D721Med (cell line): ENCODE measurements at regions not wholly inside any gene's neighbourhood (a gene's known extent, or its start where the extent isn't known, plus 50 kb on each side); places are given as distances from the start of the nearest gene placed in this dataset.
"Not testable (repeated sequence)": the region's sequence is repeated elsewhere in the genome, so short reads cannot be mapped to it uniquely, and the experiment has no call there.

Experiments
- DNase-seq: peaks from one replicate; pipeline ENCODE4 v3.0.0; 2011; ENCODE audit warnings: low spot score; ENCODE audit not compliant: insufficient read length
- FAIRE-seq: peaks from 2 replicates; lab custom pipeline; 2011; peaks lifted over from hg19 to GRCh38; lab: Jason Lieb, UNC
- CTCF ChIP-seq: IDR thresholded peaks from 2 replicates; pipeline ENCODE4 v1.5.1; 2012; ENCODE audit warnings: mild to moderate bottlenecking, control low read depth; ENCODE audit not compliant: insufficient read depth; ENCODE audit errors: missing control alignments

DNA sequence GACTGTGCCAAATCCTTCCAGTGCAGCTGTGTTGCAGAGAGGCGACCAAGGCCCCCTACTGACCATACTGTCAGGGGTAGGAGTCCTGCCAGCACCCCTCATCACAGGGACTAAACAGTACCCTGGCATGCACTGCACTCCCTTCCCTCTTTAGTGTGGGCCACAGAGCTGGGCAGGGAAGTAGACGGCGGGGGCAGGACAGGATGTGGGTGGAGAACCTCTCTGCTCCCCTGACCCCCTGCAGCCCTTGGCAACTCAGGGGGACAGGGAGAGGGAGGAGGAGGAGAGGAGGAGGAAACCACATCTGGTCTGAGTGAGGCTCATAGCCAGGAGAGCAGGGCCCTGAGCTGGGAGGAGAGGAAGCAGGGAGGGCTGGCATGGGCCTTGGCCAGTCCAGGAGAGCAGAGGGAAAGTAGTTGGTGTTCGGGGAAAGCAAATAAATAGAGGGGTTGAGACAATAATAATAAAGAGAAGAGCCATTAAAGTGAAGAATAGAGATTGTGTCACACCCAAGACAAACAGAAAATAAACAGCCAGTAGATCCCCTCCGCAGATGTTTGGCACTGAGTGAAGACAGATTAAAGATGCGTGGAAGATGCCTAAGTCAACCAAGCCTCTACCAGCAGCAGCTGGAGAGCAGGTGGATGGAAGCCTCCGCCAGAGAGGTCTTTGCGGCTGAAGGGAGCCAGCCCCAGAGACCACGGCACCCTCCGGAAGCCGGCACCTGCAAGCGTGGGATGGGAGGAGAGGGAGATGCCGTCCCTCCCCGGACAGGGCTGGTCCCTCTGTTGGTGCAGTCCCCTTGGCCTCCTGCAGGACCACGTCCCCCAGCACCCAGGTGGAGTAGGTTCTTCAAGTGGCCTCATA, 61.5 kb downstream of the RPUSD4 start:
- FAIRE-seq (no peak), DNase-seq (no peak)

GRCh38 chr11:126148317-126148716, 63.1 kb downstream of the RPUSD4 start:
- no peak for FAIRE-seq

More for the DNA sequence above, 61.5 kb downstream of the RPUSD4 start:
- TF ChIP-seq CTCF: no peak

DNA sequence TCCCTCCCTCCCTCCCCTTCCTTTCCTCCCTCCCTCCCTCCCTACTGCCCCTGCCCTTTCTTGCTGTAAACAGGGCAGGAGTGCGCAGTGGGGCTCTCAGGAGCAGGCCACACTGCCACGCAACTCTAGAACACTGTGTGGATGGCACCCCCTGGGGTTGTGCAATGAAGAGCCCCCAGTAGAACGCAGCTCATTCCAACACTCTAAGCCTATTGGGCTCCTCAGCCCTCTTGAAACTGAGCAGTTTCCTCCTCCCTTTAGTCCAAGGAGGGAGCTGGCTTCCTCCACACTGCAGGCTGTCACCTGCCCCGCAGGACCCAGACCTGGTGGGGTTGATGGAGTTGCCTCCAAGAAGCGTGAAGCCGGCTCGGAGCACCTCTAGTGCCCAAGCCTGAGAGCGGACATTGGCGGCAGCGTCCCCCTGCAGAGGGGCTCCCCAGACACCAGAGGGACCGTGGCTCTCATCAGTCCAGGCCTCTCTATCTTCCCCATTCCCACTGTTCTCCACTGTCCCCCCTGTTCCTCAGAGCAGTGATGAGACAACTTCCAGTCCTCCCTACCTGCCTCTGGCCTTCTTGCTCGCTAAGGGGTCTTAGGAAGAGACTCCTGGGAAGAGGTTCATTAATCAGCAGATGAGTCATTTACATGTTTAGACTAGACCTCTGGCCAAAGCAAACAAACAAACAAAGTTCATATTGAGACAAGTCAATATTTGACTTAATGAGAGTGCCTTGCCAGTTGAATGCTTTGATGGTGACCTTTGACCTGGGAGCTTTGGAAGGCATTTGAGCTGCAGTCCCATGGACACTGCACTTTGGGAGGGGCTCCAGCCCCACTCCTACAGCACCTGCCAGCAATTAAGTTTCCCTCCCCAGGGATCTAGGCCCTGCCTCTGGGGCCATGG, 64.0 kb downstream of the RPUSD4 start:
- FAIRE-seq (no peak), DNase-seq (no peak)
- no peak for TF ChIP-seq CTCF

More at GRCh38 chr11:126148317-126148716, 63.1 kb downstream of the RPUSD4 start:
- DNase-seq: no peak
- no peak for TF ChIP-seq CTCF

GRCh38 chr11:126146454-126147192, 64.8 kb downstream of the RPUSD4 start:
- TF ChIP-seq CTCF: no peak

GRCh38 chr11:126145954-126146353, 65.5 kb downstream of the RPUSD4 start:
- FAIRE-seq: no peak
- no peak for DNase-seq

More at GRCh38 chr11:126146454-126147192, 64.8 kb downstream of the RPUSD4 start:
- no peak for DNase-seq
- FAIRE-seq: no peak

GRCh38 chr11:126143491-126143890, 68.0 kb downstream of the RPUSD4 start:
- not testable (repeated sequence) for DNase-seq, FAIRE-seq

More at GRCh38 chr11:126145954-126146353, 65.5 kb downstream of the RPUSD4 start:
- TF ChIP-seq CTCF: no peak

DNA sequence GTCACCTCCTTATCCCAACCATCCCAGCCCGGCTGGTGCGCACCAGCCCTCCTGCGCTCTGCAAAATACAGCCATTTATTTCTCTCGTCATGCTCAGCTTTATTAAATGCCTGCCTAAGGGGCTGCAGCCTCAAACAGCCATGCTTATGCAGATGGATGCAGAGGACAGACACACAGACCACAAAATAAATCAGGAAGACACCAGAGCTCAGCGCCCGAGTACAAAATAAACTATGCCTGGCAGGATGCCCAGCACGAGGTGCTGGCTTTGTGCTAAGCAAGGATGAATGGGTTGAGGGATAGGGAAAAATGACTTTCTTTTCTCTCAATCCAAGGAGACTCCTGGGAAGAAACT, 70.5 kb downstream of the RPUSD4 start:
- TF ChIP-seq CTCF: no peak
- no peak for DNase-seq
- FAIRE-seq: no peak
